ENCODE measurements at regions not wholly inside any gene's neighbourhood (a gene's known extent, or its start where the extent isn't known, plus 50 kb on each side); places are given as distances from the start of the nearest gene placed in this dataset.

- no peak overlapping the region for H3K27ac ChIP-seq (ENCODE audit: low read depth, low read length, poor library complexity, severe bottlenecking)
- no peaks in the 10 kb centered on the region for H3K36me3 ChIP-seq (ENCODE audit: insufficient read depth, low read length, poor library complexity, severe bottlenecking)
- intact Hi-C loops (cut with micrococcal nuclease; ENCODE audit: unreplicated experiment), result no loop called here
- ChIA-PET CTCF (no interaction called here), POLR2A (ENCODE audit: low non-redundant PET) (no interaction called here)
- no peak for TF ChIP-seq EZH2 (IDR thresholded peaks at IDR 0.05; ENCODE audit: borderline replicate concordance, low read depth, low read length, poor library complexity, severe bottlenecking)
- TF ChIP-seq CTCF (conservative IDR thresholded peaks at IDR 0.05; ENCODE audit: low read depth, low read length), result no peak
- DNase-seq (ENCODE audit: low spot score), result no peak
- H3K27me3 ChIP-seq (replicated peaks; ENCODE audit: insufficient read depth, low read depth, low read length, poor library complexity), result no peaks in the 10 kb centered on the region
- no peaks in the 10 kb centered on the region for H3K4me1 ChIP-seq (ENCODE audit: insufficient read depth, low read length, poor library complexity, severe bottlenecking)
- no peak overlapping the region for H3K4me3 ChIP-seq (ENCODE audit: low read depth, low read length, poor library complexity, severe bottlenecking)
- BruUV-seq (replicated peaks), result no TSS peak
- peaks cover 27% of the 10 kb centered on the region for H3K9me3 ChIP-seq (ENCODE audit: low read depth, low read length, poor library complexity, severe bottlenecking)
These were observed 437.8 kb downstream of the GRXCR1 start for GRCh38 chr4:43330288-43330687.

- ChIA-PET POLR2A (ENCODE audit: low non-redundant PET) (no interaction called here), CTCF (no interaction called here)
- H3K27me3 ChIP-seq (replicated peaks; ENCODE audit: insufficient read depth, low read depth, low read length, poor library complexity), result no peaks in the 10 kb centered on the region
- intact Hi-C loops (cut with micrococcal nuclease; ENCODE audit: unreplicated experiment), result no loop called here
- no peak for DNase-seq (ENCODE audit: low spot score)
- no peaks in the 10 kb centered on the region for H3K36me3 ChIP-seq (ENCODE audit: insufficient read depth, low read length, poor library complexity, severe bottlenecking)
- H3K4me1 ChIP-seq (ENCODE audit: insufficient read depth, low read length, poor library complexity, severe bottlenecking), result no peaks in the 10 kb centered on the region
- no peak overlapping the region for H3K27ac ChIP-seq (ENCODE audit: low read depth, low read length, poor library complexity, severe bottlenecking)
- H3K4me3 ChIP-seq (ENCODE audit: low read depth, low read length, poor library complexity, severe bottlenecking), result no peak overlapping the region
- no TSS peak for BruUV-seq (replicated peaks)
- H3K9me3 ChIP-seq (ENCODE audit: low read depth, low read length, poor library complexity, severe bottlenecking), result peaks cover 27% of the 10 kb centered on the region
- TF ChIP-seq EZH2 (IDR thresholded peaks at IDR 0.05; ENCODE audit: borderline replicate concordance, low read depth, low read length, poor library complexity, severe bottlenecking) (no peak), CTCF (conservative IDR thresholded peaks at IDR 0.05; ENCODE audit: low read depth, low read length) (no peak)
These were observed 438.9 kb downstream of the GRXCR1 start for GRCh38 chr4:43331226-43332051.

- Histone ChIP-seq H3K4me3 (ENCODE audit: low read depth, low read length, poor library complexity, severe bottlenecking) (no peak overlapping the region), H3K36me3 (ENCODE audit: insufficient read depth, low read length, poor library complexity, severe bottlenecking) (no peaks in the 10 kb centered on the region), H3K27ac (ENCODE audit: low read depth, low read length, poor library complexity, severe bottlenecking) (no peak overlapping the region), H3K9me3 (ENCODE audit: low read depth, low read length, poor library complexity, severe bottlenecking) (peaks cover 27% of the 10 kb centered on the region), H3K4me1 (ENCODE audit: insufficient read depth, low read length, poor library complexity, severe bottlenecking) (no peaks in the 10 kb centered on the region), H3K27me3 (replicated peaks; ENCODE audit: insufficient read depth, low read depth, low read length, poor library complexity) (no peaks in the 10 kb centered on the region)
- POLR2A ChIA-PET (ENCODE audit: low non-redundant PET), result no interaction called here
- BruUV-seq (replicated peaks), result no TSS peak
- CTCF ChIA-PET, result no interaction called here
- intact Hi-C loops (cut with micrococcal nuclease; ENCODE audit: unreplicated experiment), result no loop called here
- DNase-seq (ENCODE audit: low spot score), result no peak
- no peak for TF ChIP-seq CTCF (conservative IDR thresholded peaks at IDR 0.05; ENCODE audit: low read depth, low read length)
- TF ChIP-seq EZH2 (IDR thresholded peaks at IDR 0.05; ENCODE audit: borderline replicate concordance, low read depth, low read length, poor library complexity, severe bottlenecking), result no peak
These were observed 439.5 kb downstream of the GRXCR1 start for GRCh38 chr4:43332052-43332425.
